HepG2 (cell line): ENCODE measurements at regions not wholly inside any gene's neighbourhood (a gene's known extent, or its start where the extent isn't known, plus 50 kb on each side); places are given as distances from the start of the nearest gene placed in this dataset.

ENCODE experiments used
- ATAC-seq: fragments of 200-7000 bp; cut with Tn5 transposase; 3 replicates; pipeline ENCODE4 v1.9.1; 2020; ENCODE audit warnings: mild to moderate bottlenecking, moderate library complexity
- BruUV-seq: library from RNA; stranded (reverse); fragments of 400-500 nt; replicated peaks from 2 replicates; lab custom pipeline; 2021; lab: Mats Ljungman, UMichigan
- CTCF ChIA-PET: fragments of 300-600 bp; formaldehyde crosslinking; extraction: SDS; loops from one replicate; lab custom pipeline; 2021; ENCODE audit warnings: low total read pairs, inconsistent platforms, low intra/inter-chr PET ratio; lab: Yijun Ruan, JAX
- POLR2A ChIA-PET: fragments of 350-600 bp; sonication (Branson Sonifier 250); formaldehyde crosslinking; loops from one replicate; lab custom pipeline; 2020; ENCODE audit warnings: antibody characterized with exemption, inconsistent platforms; lab: Yijun Ruan, JAX
- DNase-seq: peaks from one replicate; pipeline ENCODE4 v3.0.0-alpha.2; 2015; ENCODE audit warnings: low spot score
- FAIRE-seq: peaks from 3 replicates; lab custom pipeline; 2011; peaks lifted over from hg19 to GRCh38; lab: Jason Lieb, UNC
- H2AFZ ChIP-seq: one replicate; pipeline ENCODE4 v1.6.1; 2011; ENCODE audit warnings: low read length, inconsistent platforms
- H3K27ac ChIP-seq: fragments of 300-600 bp; 3 replicates; pipeline ENCODE4 v1.8.0; 2011; ENCODE audit warnings: mixed run types, mild to moderate bottlenecking, mixed read lengths, low read length, inconsistent platforms; ENCODE audit not compliant: insufficient read depth; ENCODE audit errors: extremely low read length
- H3K27me3 ChIP-seq, 2 experiments: fragments of 200-600 bp in 1 of 2; 2 replicates in 1 of 2; 3 replicates in 1 of 2; pipeline versions ENCODE4 v1.6.0 to v1.8.0; 2011; ENCODE audit warnings: low read length in 2 of 2, mild to moderate bottlenecking in 2 of 2, moderate library complexity in 2 of 2, inconsistent platforms in 1 of 2; ENCODE audit not compliant: insufficient read depth in 2 of 2, control insufficient read depth in 1 of 2
- H3K36me3 ChIP-seq, 2 experiments: fragments of 200-600 bp in 1 of 2; replicated peaks in 1 of 2; 2 replicates in 1 of 2; 3 replicates in 1 of 2; pipeline versions ENCODE4 v1.5.1 to v1.8.0; 2011; ENCODE audit warnings: low read length in 2 of 2, inconsistent platforms in 1 of 2; ENCODE audit not compliant: insufficient read depth in 2 of 2, control insufficient read depth in 1 of 2
- H3K4me1 ChIP-seq: 2 replicates; pipeline ENCODE4 v1.5.1; 2012; ENCODE audit warnings: low read length, inconsistent platforms; ENCODE audit not compliant: insufficient read depth
- H3K4me2 ChIP-seq: 2 replicates; pipeline ENCODE4 v1.6.0; 2011; ENCODE audit warnings: low read depth, low read length, inconsistent platforms
- H3K4me3 ChIP-seq, 3 experiments: fragments of 200-600 bp in 1 of 3; sonication (generic), shearing (Covaris generic) in 1 of 3; replicated peaks in 1 of 3; 2 replicates each; pipeline ENCODE4 v1.5.1; 2011 to 2016; ENCODE audit warnings: low read length in 3 of 3, inconsistent platforms in 2 of 3, low read depth in 2 of 3, mild to moderate bottlenecking in 2 of 3, control low read depth in 1 of 3, mixed read lengths in 1 of 3; ENCODE audit not compliant: insufficient read depth in 1 of 3
- H3K79me2 ChIP-seq: one replicate; pipeline ENCODE4 v1.6.1; 2011; ENCODE audit warnings: low read length, inconsistent platforms; ENCODE audit not compliant: insufficient read depth
- H3K9ac ChIP-seq: 2 replicates; pipeline ENCODE4 v1.6.0; 2011; ENCODE audit warnings: mild to moderate bottlenecking, low read depth, low read length, inconsistent platforms; ENCODE audit not compliant: insufficient read depth
- H3K9me3 ChIP-seq: 2 replicates; pipeline ENCODE4 v1.5.1; 2012; ENCODE audit warnings: mild to moderate bottlenecking, low read length
- H4K20me1 ChIP-seq: 2 replicates; pipeline ENCODE4 v1.6.0; 2011; ENCODE audit warnings: inconsistent platforms, mild to moderate bottlenecking, low read length, moderate library complexity; ENCODE audit not compliant: insufficient read depth
- CENPBD1 ChIP-seq: sonication (generic); formaldehyde crosslinking; IDR thresholded peaks from 2 replicates; pipeline ENCODE4 v1.8.0; 2022; ENCODE audit warnings: missing genetic modification reagents, low read depth, mild to moderate bottlenecking, borderline replicate concordance
- HNF1A ChIP-seq, 2 experiments: sonication (generic) in 1 of 2; formaldehyde crosslinking in 1 of 2; IDR thresholded peaks; 2 replicates each; pipeline versions ENCODE4 v1.4.0 to v1.6.1; 2016 to 2020; ENCODE audit warnings: borderline replicate concordance in 1 of 2, low read depth in 1 of 2, mild to moderate bottlenecking in 1 of 2, missing genetic modification reagents in 1 of 2
- KLF13 ChIP-seq: sonication (generic); formaldehyde crosslinking; IDR thresholded peaks from 2 replicates; pipeline ENCODE4 v1.4.0; 2020; ENCODE audit warnings: mild to moderate bottlenecking, missing genetic modification reagents
- MTERF4 ChIP-seq: sonication (generic); formaldehyde crosslinking; IDR thresholded peaks from 2 replicates; pipeline ENCODE4 v1.8.0; 2023; ENCODE audit warnings: mild to moderate bottlenecking, missing genetic modification reagents
- RFX1 ChIP-seq: fragments of 450-650 bp; IDR thresholded peaks from 2 replicates; pipeline ENCODE4 v1.6.1; 2017
- RXRA ChIP-seq: sonication (generic); formaldehyde crosslinking; IDR thresholded peaks from 2 replicates; pipeline ENCODE4 v1.5.1; 2020; ENCODE audit warnings: missing genetic modification reagents
- ZFP41 ChIP-seq: sonication (generic); formaldehyde crosslinking; IDR thresholded peaks from 2 replicates; pipeline ENCODE4 v1.4.0; 2020; ENCODE audit warnings: mild to moderate bottlenecking, missing genetic modification reagents, borderline replicate concordance
- ZNF326 ChIP-seq: sonication (generic); formaldehyde crosslinking; IDR thresholded peaks from 2 replicates; pipeline ENCODE4 v1.4.0; 2020; ENCODE audit warnings: missing genetic modification reagents, borderline replicate concordance
- ZNF44 ChIP-seq: sonication (generic); formaldehyde crosslinking; IDR thresholded peaks from 2 replicates; pipeline ENCODE4 v1.5.1; 2020; ENCODE audit warnings: mild to moderate bottlenecking, missing genetic modification reagents
- ZNF468 ChIP-seq: sonication (generic); formaldehyde crosslinking; IDR thresholded peaks from 2 replicates; pipeline ENCODE4 v1.8.0; 2022; ENCODE audit warnings: mild to moderate bottlenecking, moderate library complexity, missing genetic modification reagents
- ZNF546 ChIP-seq: sonication (generic); formaldehyde crosslinking; conservative IDR thresholded peaks from 2 replicates; pipeline ENCODE4 v1.8.1; 2023; ENCODE audit warnings: mild to moderate bottlenecking, missing genetic modification reagents
- ZNF75D ChIP-seq: sonication (generic); formaldehyde crosslinking; IDR thresholded peaks from 2 replicates; pipeline ENCODE4 v1.8.1; 2023; ENCODE audit warnings: missing genetic modification reagents, mild to moderate bottlenecking, borderline replicate concordance
- WGBS: methylation state at CpG from one replicate; pipeline ENCODE4 v1.1.6; 2017; ENCODE audit warnings: low lambda C conversion rate; 5-methylcytosine and 5-hydroxymethylcytosine counted together
- in situ Hi-C: cut with HindIII; loops from 2 replicates; pipeline ENCODE4 v1.10.0; 2017; ENCODE audit warnings: low pct_unique_long_range_greater_than_20kb; ENCODE audit not compliant: extremely low pct_ligation_motif_present
- intact Hi-C: fragments of 100-400 bp; cut with micrococcal nuclease; formaldehyde crosslinking; loops from one replicate; pipeline ENCODE4 v1.10.0; 2022; ENCODE audit not compliant: unreplicated experiment
- TF ChIP-seq, protein P1 (sequence below): sonication (generic); formaldehyde crosslinking; IDR thresholded peaks from 2 replicates; pipeline ENCODE4 v1.8.0; 2022; ENCODE audit warnings: mild to moderate bottlenecking, missing genetic modification reagents
- TF ChIP-seq, protein P2 (sequence below): sonication (generic); formaldehyde crosslinking; IDR thresholded peaks from 2 replicates; pipeline ENCODE4 v1.4.0; 2020; ENCODE audit warnings: mild to moderate bottlenecking, missing genetic modification reagents, borderline replicate concordance

DNA sequence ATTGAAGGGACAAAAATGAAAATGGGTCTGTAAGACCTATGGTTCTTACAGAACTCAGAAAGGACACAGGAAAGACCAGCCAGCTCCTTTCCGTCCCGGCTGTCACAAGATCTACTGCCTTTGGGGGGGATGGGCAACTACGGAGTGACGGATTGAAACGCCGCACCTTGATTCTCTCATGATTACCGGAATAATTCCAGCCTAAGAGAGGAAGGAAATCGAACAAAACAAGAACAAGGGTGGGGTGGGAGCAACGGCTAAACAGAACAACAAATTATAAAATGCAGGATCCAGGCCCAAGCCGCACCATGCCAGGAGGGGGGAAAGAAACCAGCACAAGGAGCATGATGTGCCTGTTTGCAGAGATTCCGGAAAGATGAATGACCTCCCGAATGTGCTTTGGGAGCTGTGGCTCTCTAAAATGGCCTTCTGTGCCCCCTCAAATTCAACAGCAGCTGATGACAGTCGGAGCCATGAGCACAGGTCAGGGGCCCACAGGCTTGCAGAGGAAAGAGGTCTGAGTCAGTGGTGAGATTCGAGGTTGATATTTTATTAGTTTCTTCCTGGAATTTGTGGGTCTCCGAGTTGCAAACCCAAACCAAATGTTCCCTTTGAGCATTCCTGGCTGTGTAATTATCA is 72.1 kb downstream of the SPRING1 start:
- in situ Hi-C loops (no loop called here), intact Hi-C loops (no loop called here)
- DNase-seq (no peak), FAIRE-seq (no peak), ATAC-seq (no peak)
- H3K9ac ChIP-seq, result no peak overlapping the region
- CTCF ChIA-PET, result no interaction called here
- WGBS, result 83% methylated on average over 15 of the region's 15 CpGs
- no TSS peak for BruUV-seq
- no peaks in the 10 kb centered on the region for H3K27me3 ChIP-seq
- H3K27ac ChIP-seq, result no peak overlapping the region
- H4K20me1 ChIP-seq, result no peaks in the 10 kb centered on the region
- H3K4me1 ChIP-seq, result peaks cover 31% of the 10 kb centered on the region
- no peak overlapping the region for H2AFZ ChIP-seq
- no peaks in the 10 kb centered on the region for H3K9me3 ChIP-seq
- no peaks in the 10 kb centered on the region for H3K79me2 ChIP-seq
- H3K4me3 ChIP-seq, result no peak overlapping the region
- POLR2A ChIA-PET, result no interaction called here
- H3K36me3 ChIP-seq, result no peaks in the 10 kb centered on the region
- H3K4me2 ChIP-seq, result no peak overlapping the region
- TF ChIP-seq ZNF468 (CRISPR knock-in tag) (no peak), ZNF326 (no peak), HNF1A (IDR thresholded peaks at IDR 0.05; ENCODE audit: low read depth) (no peak), HNF1A (CRISPR knock-in tag; IDR thresholded peaks at IDR 0.05; ENCODE audit: borderline replicate concordance) (no peak), ZNF44 (no peak), KLF13 (CRISPR knock-in tag) (no peak), ZFP41 (CRISPR knock-in tag) (no peak), ZNF546 (CRISPR knock-in tag) (no peak), RXRA (CRISPR knock-in tag) (no peak), CENPBD1 (no peak), MTERF4 (CRISPR knock-in tag) (no peak), RFX1 (no peak), ZNF75D (CRISPR knock-in tag) (no peak)
- TF ChIP-seq, protein P1, sequence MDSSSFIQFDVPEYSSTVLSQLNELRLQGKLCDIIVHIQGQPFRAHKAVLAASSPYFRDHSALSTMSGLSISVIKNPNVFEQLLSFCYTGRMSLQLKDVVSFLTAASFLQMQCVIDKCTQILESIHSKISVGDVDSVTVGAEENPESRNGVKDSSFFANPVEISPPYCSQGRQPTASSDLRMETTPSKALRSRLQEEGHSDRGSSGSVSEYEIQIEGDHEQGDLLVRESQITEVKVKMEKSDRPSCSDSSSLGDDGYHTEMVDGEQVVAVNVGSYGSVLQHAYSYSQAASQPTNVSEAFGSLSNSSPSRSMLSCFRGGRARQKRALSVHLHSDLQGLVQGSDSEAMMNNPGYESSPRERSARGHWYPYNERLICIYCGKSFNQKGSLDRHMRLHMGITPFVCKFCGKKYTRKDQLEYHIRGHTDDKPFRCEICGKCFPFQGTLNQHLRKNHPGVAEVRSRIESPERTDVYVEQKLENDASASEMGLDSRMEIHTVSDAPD (CRISPR knock-in tag), result no peak
- TF ChIP-seq, protein P2, sequence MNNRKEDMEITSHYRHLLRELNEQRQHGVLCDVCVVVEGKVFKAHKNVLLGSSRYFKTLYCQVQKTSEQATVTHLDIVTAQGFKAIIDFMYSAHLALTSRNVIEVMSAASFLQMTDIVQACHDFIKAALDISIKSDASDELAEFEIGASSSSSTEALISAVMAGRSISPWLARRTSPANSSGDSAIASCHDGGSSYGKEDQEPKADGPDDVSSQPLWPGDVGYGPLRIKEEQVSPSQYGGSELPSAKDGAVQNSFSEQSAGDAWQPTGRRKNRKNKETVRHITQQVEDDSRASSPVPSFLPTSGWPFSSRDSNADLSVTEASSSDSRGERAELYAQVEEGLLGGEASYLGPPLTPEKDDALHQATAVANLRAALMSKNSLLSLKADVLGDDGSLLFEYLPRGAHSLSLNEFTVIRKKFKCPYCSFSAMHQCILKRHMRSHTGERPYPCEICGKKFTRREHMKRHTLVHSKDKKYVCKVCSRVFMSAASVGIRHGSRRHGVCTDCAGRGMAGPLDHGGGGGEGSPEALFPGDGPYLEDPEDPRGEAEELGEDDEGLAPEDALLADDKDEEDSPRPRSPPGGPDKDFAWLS (CRISPR knock-in tag), result no peak
